SK-N-SH (cell line): ENCODE measurements at regions not wholly inside any gene's neighbourhood (a gene's known extent, or its start where the extent isn't known, plus 50 kb on each side); places are given as distances from the start of the nearest gene placed in this dataset.
"Not testable (repeated sequence)": the region's sequence is repeated elsewhere in the genome, so short reads cannot be mapped to it uniquely, and the experiment has no call there.

ENCODE experiments used
- CTCF ChIA-PET: fragments of 300-600, 350-600 bp; formaldehyde crosslinking; extraction: SDS; loops from one replicate; lab custom pipeline; 2021; lab: Yijun Ruan, JAX
- POLR2A ChIA-PET: fragments of 350-600 bp; sonication (Branson Sonifier 250); formaldehyde crosslinking; extraction: SDS; loops from one replicate; lab custom pipeline; 2020; ENCODE audit warnings: antibody characterized with exemption, inconsistent platforms; lab: Yijun Ruan, JAX
- DNase-seq: peaks from one replicate; pipeline ENCODE4 v3.0.0; 2012
- H2AFZ ChIP-seq: fragments of 200-600 bp; sonication (generic); 2 replicates; pipeline ENCODE4 v1.8.1; 2016; ENCODE audit warnings: antibody characterized with exemption, mild to moderate bottlenecking, low read depth
- H3F3A ChIP-seq: fragments of 200-600 bp; sonication (generic); replicated peaks from 2 replicates; pipeline ENCODE3; 2016; ENCODE audit warnings: antibody characterized with exemption, mild to moderate bottlenecking; ENCODE audit not compliant: insufficient read depth
- H3K27ac ChIP-seq, 2 experiments: fragments of 200-500 bp in 1 of 2; fragments of 200-600 bp in 1 of 2; sonication (Bioruptor generic) in 1 of 2; sonication (generic), shearing (Covaris generic) in 1 of 2; 2 replicates each; pipeline versions ENCODE4 v1.5.1 to v1.6.1; 2014 to 2016; ENCODE audit warnings: low read depth in 2 of 2, inconsistent platforms in 1 of 2, low read length in 1 of 2, mild to moderate bottlenecking in 1 of 2, mixed read lengths in 1 of 2
- H3K27me3 ChIP-seq: fragments of 200-600 bp; sonication (generic), shearing (Covaris generic); 2 replicates; pipeline ENCODE4 v1.6.1; 2016; ENCODE audit warnings: mixed run types; ENCODE audit not compliant: insufficient read depth
- H3K36me3 ChIP-seq, 2 experiments: fragments of 200-500 bp in 1 of 2; fragments of 200-600 bp in 1 of 2; sonication (Bioruptor generic) in 1 of 2; sonication (generic) in 1 of 2; replicated peaks in 1 of 2; 2 replicates each; pipeline versions ENCODE3 to v1.5.1; 2014 to 2016; ENCODE audit warnings: low read length in 1 of 2, mild to moderate bottlenecking in 1 of 2; ENCODE audit not compliant: insufficient read depth in 2 of 2, control insufficient read depth in 1 of 2
- H3K4me1 ChIP-seq, 2 experiments: fragments of 200-500 bp in 1 of 2; fragments of 200-600 bp in 1 of 2; sonication (Bioruptor generic) in 1 of 2; sonication (generic), shearing (Covaris generic) in 1 of 2; 2 replicates each; pipeline versions ENCODE4 v1.5.1 to v1.6.1; 2014 to 2016; ENCODE audit warnings: low read depth in 1 of 2, low read length in 1 of 2, mixed run types in 1 of 2; ENCODE audit not compliant: insufficient read depth in 2 of 2, control insufficient read depth in 1 of 2
- H3K4me2 ChIP-seq: fragments of 200-600 bp; sonication (generic), shearing (Covaris generic); 2 replicates; pipeline ENCODE4 v1.6.1; 2017; ENCODE audit warnings: mixed run types
- H3K4me3 ChIP-seq, 2 experiments: fragments of 200-500 bp in 1 of 2; fragments of 200-600 bp in 1 of 2; sonication (Bioruptor generic) in 1 of 2; sonication (generic), shearing (Covaris generic) in 1 of 2; 2 replicates each; pipeline versions ENCODE4 v1.5.1 to v1.8.1; 2014 to 2016; ENCODE audit warnings: low read depth in 2 of 2, inconsistent platforms in 1 of 2, low read length in 1 of 2, mild to moderate bottlenecking in 1 of 2, mixed read lengths in 1 of 2, moderate library complexity in 1 of 2
- H3K79me2 ChIP-seq: fragments of 200-600 bp; sonication (generic); 2 replicates; pipeline ENCODE4 v1.8.1; 2017; ENCODE audit warnings: mild to moderate bottlenecking; ENCODE audit not compliant: insufficient read depth
- H3K9ac ChIP-seq: fragments of 200-600 bp; sonication (generic); 2 replicates; pipeline ENCODE4 v1.6.1; 2017; ENCODE audit warnings: mixed run types
- H3K9me2 ChIP-seq: fragments of 200-600 bp; sonication (generic); 2 replicates; pipeline ENCODE4 v1.6.1; 2017; ENCODE audit warnings: mixed run types
- H3K9me3 ChIP-seq: fragments of 200-600 bp; sonication (generic); 2 replicates; pipeline ENCODE4 v1.6.1; 2017; ENCODE audit warnings: mixed run types, mild to moderate bottlenecking, moderate library complexity
- H4K20me1 ChIP-seq: fragments of 200-600 bp; sonication (generic); 2 replicates; pipeline ENCODE4 v1.6.1; 2017; ENCODE audit warnings: mild to moderate bottlenecking, mixed run types; ENCODE audit not compliant: insufficient read depth
- EP300 ChIP-seq, 2 experiments: IDR thresholded peaks; 2 replicates each; pipeline versions ENCODE4 v1.4.0 to v1.6.1; 2012; ENCODE audit warnings: borderline replicate concordance in 1 of 2, low read depth in 1 of 2, low read length in 1 of 2
- FOSL2 ChIP-seq: IDR thresholded peaks from 2 replicates; pipeline ENCODE4 v1.4.0; 2012; ENCODE audit warnings: low read depth, mild to moderate bottlenecking, moderate library complexity, borderline replicate concordance
- FOXJ3 ChIP-seq: sonication (generic); formaldehyde crosslinking; IDR thresholded peaks from 2 replicates; pipeline ENCODE4 v1.5.1; 2020; ENCODE audit warnings: mild to moderate bottlenecking, missing genetic modification reagents
- REST ChIP-seq: IDR thresholded peaks from 2 replicates; pipeline ENCODE4 v1.6.1; 2012; ENCODE audit warnings: mild to moderate bottlenecking, low read depth, low read length, moderate library complexity
- RXRA ChIP-seq: IDR thresholded peaks from 2 replicates; pipeline ENCODE4 v1.4.0; 2012; ENCODE audit warnings: low read depth, mild to moderate bottlenecking, borderline replicate concordance
- SMC3 ChIP-seq: IDR thresholded peaks from 2 replicates; pipeline ENCODE4 v1.6.1; 2012; ENCODE audit warnings: low read depth, low read length, improper control_type of control experiment
- USF1 ChIP-seq: IDR thresholded peaks from 2 replicates; pipeline ENCODE4 v1.4.0; 2012; ENCODE audit warnings: low read depth, borderline replicate concordance
- YY1 ChIP-seq: IDR thresholded peaks from 2 replicates; pipeline ENCODE4 v1.4.0; 2012; ENCODE audit warnings: low read depth, mild to moderate bottlenecking
- ZBTB33 ChIP-seq: IDR thresholded peaks from 2 replicates; pipeline ENCODE4 v1.4.0; 2012; ENCODE audit warnings: low read depth, borderline replicate concordance
- WGBS: methylation state at CpG from one replicate; pipeline ENCODE4 v1.1.6; 2017; ENCODE audit warnings: low lambda C conversion rate; 5-methylcytosine and 5-hydroxymethylcytosine counted together
- TF ChIP-seq, protein P1 (sequence below): fragments of 150-350 bp; IDR thresholded peaks from 2 replicates; pipeline ENCODE4 v1.6.1; 2017; ENCODE audit warnings: antibody characterized with exemption, low read length, low read depth, borderline replicate concordance

DNA sequence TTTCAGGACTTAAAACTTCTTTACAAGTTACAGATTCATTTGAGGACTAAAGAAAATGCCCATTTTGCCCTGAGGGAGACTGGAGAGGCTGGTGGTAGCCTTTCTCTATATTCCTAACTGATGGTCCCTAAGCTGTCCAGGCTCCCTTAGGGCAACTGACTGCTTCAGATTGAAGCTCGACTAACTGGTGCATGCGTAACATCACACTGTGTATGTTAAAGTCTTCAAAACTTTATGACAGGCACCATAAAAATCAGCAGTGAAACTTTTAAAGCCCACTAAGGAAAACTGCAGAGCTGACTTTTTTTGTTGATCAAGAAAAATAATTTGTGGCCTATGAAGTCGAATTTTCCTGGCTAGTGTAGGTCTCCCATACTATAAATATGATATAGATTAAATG lies 233.0 kb upstream of the RPS23 start (continued):
- TF ChIP-seq ZBTB33 = no peak
- no peak for TF ChIP-seq YY1
- TF ChIP-seq REST = no peak
- TF ChIP-seq SMC3 = no peak

DNA sequence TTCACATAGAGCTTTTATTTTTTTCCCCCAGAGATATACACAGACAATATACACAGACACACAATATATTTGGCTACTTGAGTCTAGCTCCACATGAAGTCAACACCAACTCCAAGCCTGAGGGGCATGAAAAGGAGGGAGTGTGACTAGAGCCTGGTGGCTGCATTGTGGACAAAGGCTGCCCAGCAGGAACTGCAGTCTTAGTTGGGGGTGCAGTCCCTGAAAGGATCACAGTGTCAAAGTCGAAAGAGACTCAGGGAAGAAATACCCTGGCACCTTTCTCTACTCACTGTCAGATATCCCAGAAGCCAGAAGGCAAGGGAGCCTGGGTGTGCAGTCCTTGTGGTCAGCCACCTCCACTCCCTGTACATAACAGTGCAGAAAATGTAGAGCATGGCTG lies 231.6 kb upstream of the RPS23 start:
- POLR2A ChIA-PET = no interaction called here
- H3K9ac ChIP-seq = no peak overlapping the region
- no peak overlapping the region for H3K4me3 ChIP-seq
- TF ChIP-seq RXRA (no peak), FOSL2 (no peak), FOXJ3 (CRISPR knock-in tag) (no peak), USF1 (no peak), EP300 (IDR thresholded peaks at IDR 0.05; ENCODE audit: borderline replicate concordance in 1 of 2, low read depth in 1 of 2, low read length in 1 of 2) (no peak)
- TF ChIP-seq, protein P1, sequence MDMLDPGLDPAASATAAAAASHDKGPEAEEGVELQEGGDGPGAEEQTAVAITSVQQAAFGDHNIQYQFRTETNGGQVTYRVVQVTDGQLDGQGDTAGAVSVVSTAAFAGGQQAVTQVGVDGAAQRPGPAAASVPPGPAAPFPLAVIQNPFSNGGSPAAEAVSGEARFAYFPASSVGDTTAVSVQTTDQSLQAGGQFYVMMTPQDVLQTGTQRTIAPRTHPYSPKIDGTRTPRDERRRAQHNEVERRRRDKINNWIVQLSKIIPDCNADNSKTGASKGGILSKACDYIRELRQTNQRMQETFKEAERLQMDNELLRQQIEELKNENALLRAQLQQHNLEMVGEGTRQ = no peak
- CTCF ChIA-PET = no interaction called here
- no peaks in the 10 kb centered on the region for H3K79me2 ChIP-seq
- peaks cover 0 to 6% of the 10 kb centered on the region in 2 experiments; a peak in 1 of 4 replicates for H3K4me1 ChIP-seq
- no peak for DNase-seq
- H3K27ac ChIP-seq = no peak overlapping the region
- no peaks in the 10 kb centered on the region for H3F3A ChIP-seq
- H2AFZ ChIP-seq = no peak overlapping the region
- no peaks in the 10 kb centered on the region for H3K9me2 ChIP-seq
- no peaks in the 10 kb centered on the region for H3K9me3 ChIP-seq
- H4K20me1 ChIP-seq = no peaks in the 10 kb centered on the region
- H3K36me3 ChIP-seq = no peaks in the 10 kb centered on the region
- WGBS = 30% methylated on average over 1 of the region's 1 CpG
- H3K4me2 ChIP-seq = no peak overlapping the region
- H3K27me3 ChIP-seq = no peaks in the 10 kb centered on the region

DNA sequence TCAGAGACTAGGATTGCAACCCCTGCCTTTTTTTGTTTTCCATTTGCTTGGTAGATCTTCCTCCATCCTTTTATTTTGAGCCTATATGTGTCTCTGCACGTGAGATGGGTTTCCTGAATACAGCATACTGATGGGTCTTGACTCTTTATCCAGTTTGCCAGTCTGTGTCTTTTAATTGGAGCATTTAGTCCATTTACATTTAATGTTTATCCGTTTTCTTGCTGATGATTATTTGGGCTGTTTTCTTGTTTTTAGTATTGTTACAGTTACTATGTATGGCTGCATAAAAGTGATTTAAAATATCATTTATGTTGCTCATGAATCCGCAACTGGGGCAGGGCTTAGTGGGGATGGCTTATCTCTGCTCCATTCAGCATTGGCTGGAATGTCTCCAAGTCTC lies 228.2 kb upstream of the RPS23 start:
- H2AFZ ChIP-seq, H3K9ac ChIP-seq, POLR2A ChIA-PET, H3K4me1 ChIP-seq, DNase-seq, H3F3A ChIP-seq, H3K4me2 ChIP-seq, CTCF ChIA-PET, H3K27ac ChIP-seq, H3K9me2 ChIP-seq, H3K36me3 ChIP-seq, H4K20me1 ChIP-seq, H3K27me3 ChIP-seq, H3K9me3 ChIP-seq, H3K79me2 ChIP-seq, H3K4me3 ChIP-seq: not testable (repeated sequence)
- 55% methylated on average over 2 of the region's 3 CpGs for WGBS
